AG10803 (cell line): ENCODE measurements at regions not wholly inside any gene's neighbourhood (a gene's known extent, or its start where the extent isn't known, plus 50 kb on each side); places are given as distances from the start of the nearest gene placed in this dataset.

Experiments used
- DNase-seq: peaks from one replicate; pipeline ENCODE4 v3.0.0; 2010; ENCODE audit warnings: low read depth
- H3K4me3 ChIP-seq: 2 replicates; pipeline ENCODE4 v1.5.1; 2011; ENCODE audit warnings: mild to moderate bottlenecking, low read length, control low read depth
- CTCF ChIP-seq: conservative IDR thresholded peaks from 2 replicates; pipeline ENCODE4 v1.5.1; 2011; ENCODE audit warnings: mild to moderate bottlenecking, low read length, control low read depth, inconsistent platforms

DNA sequence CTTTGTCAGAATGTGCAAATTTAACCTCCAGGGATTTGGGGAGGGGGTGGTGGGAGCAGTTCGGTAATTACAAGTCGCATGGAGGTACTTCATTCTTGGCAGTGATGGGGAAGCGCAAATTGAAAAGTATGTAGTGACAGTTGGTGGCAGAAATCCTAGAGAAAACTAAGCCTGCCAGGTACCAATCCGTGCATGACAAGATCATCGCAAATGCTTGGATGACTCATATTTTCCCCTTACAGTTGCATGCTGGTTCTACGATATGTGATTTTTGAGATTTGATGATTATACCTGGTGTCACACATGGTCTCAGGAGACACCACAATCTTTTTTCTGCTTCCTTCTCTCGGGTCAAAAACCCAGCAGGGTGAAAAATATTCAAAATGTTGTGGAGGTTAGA is 479.7 kb upstream of the ID2 start:
- no peak for DNase-seq
- H3K4me3 ChIP-seq = no peak overlapping the region
- no peak for TF ChIP-seq CTCF

GRCh38 chr2:8203364-8203763 is 478.5 kb upstream of the ID2 start:
- TF ChIP-seq CTCF = no peak
- H3K4me3 ChIP-seq = peak overlapping the region; percentile 12
- no peak for DNase-seq

- no peak for DNase-seq
- no peak for TF ChIP-seq CTCF
These were observed 477.1 kb upstream of the ID2 start for GRCh38 chr2:8204711-8205110.

DNA sequence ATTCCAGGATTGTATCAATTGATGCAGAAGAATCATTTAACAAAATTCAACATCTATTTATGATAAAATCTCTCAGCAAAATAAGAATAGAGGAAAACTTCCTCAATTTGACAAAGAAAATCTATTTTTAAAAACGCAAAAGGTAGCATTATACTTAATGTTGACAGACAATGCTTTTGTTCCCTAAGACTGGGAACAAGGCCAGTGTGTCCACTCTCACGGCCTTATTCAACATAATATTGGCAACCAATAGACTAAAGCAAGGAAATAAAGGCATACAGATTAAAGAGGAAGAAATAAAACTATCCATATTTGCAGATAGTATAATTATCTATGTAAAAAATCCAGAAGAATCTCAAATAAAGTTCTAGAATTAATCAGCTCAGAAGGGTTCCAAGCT is 472.4 kb upstream of the ID2 start:
- TF ChIP-seq CTCF = no peak
- no peak for DNase-seq
- H3K4me3 ChIP-seq = no peak overlapping the region

More at GRCh38 chr2:8204711-8205110, 477.1 kb upstream of the ID2 start:
- H3K4me3 ChIP-seq = no peak overlapping the region

DNA sequence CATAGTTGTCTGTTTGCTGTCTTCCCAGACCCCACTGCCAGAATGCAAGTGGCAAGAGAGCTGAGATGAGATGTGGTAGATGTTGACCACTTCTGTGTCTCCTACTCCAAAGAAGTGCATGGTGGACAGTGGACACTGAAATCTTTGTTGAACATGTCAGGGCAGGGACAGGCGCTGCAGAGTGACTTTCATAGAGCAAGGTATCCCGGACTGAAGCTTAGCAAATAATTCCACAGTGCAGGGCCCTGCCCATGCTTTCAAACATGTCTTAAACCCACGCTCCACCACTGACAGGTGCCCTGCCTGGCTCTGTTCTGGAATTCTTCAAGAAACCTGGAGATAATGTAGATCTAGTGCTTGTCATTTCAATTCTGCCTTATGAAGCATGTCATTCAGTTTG is 470.5 kb upstream of the ID2 start:
- no peak overlapping the region for H3K4me3 ChIP-seq
- no peak for TF ChIP-seq CTCF
- DNase-seq = no peak

GRCh38 chr2:8212239-8212638 is 469.6 kb upstream of the ID2 start:
- H3K4me3 ChIP-seq = no peak overlapping the region
- DNase-seq = no peak
- no peak for TF ChIP-seq CTCF

GRCh38 chr2:8214036-8214615 is 467.7 kb upstream of the ID2 start:
- no peak overlapping the region for H3K4me3 ChIP-seq
- no peak for TF ChIP-seq CTCF
- DNase-seq = no peak
